ENCODE measurements at regions not wholly inside any gene's neighbourhood (a gene's known extent, or its start where the extent isn't known, plus 50 kb on each side); places are given as distances from the start of the nearest gene placed in this dataset.

DNA sequence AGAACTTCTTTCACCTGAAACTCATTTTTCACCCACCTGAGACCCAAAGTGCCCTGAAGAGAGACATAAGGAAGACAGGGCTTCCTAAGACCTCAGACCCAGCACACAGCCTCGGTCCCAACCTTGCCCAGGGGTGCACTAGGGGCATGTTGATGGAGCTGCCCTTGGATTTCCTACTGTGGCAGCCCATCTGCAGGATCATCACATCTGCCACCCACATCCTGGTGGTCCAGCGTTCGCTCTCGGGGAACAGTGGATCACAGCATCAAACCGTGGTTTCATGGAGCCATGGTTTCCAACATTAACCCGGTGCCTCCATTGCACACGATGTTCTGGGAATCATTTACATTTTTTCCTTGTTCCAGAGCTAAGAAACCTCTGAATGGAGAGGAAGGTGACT is 186.4 kb downstream of the TFCP2L1 start:
- Histone ChIP-seq H3K4me1 (ENCODE audit: insufficient read depth) (no peaks in the 10 kb centered on the region), H3K27ac (no peak overlapping the region), H3K36me3 (replicated peaks; ENCODE audit: insufficient read depth, low read depth) (no peaks in the 10 kb centered on the region), H4K20me1 (ENCODE audit: insufficient read depth, poor library complexity, severe bottlenecking) (no peaks in the 10 kb centered on the region), H3K79me2 (no peaks in the 10 kb centered on the region), H3K27me3 (peaks cover 3% of the 10 kb centered on the region), H2AFZ (no peak overlapping the region), H3K9me2 (replicated peaks; ENCODE audit: insufficient read depth) (no peaks in the 10 kb centered on the region), H3K9me3 (ENCODE audit: low read depth) (no peaks in the 10 kb centered on the region), H3K4me3 (no peak overlapping the region), H3K4me2 (no peak overlapping the region)
- no peak for DNase-seq (ENCODE audit: low spot score)
- WGBS (ENCODE audit: low lambda C conversion rate, missing lambda C conversion rate) = 94% methylated on average over 7 of the region's 7 CpGs
- no peak for TF ChIP-seq EZH2phosphoT487 (IDR thresholded peaks at IDR 0.05; ENCODE audit: low read depth, severe bottlenecking, unreplicated experiment)
- no peak for TF ChIP-seq EZH2 (IDR thresholded peaks at IDR 0.05; ENCODE audit: borderline replicate concordance)
- TF ChIP-seq, protein P1, sequence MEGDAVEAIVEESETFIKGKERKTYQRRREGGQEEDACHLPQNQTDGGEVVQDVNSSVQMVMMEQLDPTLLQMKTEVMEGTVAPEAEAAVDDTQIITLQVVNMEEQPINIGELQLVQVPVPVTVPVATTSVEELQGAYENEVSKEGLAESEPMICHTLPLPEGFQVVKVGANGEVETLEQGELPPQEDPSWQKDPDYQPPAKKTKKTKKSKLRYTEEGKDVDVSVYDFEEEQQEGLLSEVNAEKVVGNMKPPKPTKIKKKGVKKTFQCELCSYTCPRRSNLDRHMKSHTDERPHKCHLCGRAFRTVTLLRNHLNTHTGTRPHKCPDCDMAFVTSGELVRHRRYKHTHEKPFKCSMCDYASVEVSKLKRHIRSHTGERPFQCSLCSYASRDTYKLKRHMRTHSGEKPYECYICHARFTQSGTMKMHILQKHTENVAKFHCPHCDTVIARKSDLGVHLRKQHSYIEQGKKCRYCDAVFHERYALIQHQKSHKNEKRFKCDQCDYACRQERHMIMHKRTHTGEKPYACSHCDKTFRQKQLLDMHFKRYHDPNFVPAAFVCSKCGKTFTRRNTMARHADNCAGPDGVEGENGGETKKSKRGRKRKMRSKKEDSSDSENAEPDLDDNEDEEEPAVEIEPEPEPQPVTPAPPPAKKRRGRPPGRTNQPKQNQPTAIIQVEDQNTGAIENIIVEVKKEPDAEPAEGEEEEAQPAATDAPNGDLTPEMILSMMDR (IDR thresholded peaks at IDR 0.05; ENCODE audit: poor library complexity) = no peak

DNA sequence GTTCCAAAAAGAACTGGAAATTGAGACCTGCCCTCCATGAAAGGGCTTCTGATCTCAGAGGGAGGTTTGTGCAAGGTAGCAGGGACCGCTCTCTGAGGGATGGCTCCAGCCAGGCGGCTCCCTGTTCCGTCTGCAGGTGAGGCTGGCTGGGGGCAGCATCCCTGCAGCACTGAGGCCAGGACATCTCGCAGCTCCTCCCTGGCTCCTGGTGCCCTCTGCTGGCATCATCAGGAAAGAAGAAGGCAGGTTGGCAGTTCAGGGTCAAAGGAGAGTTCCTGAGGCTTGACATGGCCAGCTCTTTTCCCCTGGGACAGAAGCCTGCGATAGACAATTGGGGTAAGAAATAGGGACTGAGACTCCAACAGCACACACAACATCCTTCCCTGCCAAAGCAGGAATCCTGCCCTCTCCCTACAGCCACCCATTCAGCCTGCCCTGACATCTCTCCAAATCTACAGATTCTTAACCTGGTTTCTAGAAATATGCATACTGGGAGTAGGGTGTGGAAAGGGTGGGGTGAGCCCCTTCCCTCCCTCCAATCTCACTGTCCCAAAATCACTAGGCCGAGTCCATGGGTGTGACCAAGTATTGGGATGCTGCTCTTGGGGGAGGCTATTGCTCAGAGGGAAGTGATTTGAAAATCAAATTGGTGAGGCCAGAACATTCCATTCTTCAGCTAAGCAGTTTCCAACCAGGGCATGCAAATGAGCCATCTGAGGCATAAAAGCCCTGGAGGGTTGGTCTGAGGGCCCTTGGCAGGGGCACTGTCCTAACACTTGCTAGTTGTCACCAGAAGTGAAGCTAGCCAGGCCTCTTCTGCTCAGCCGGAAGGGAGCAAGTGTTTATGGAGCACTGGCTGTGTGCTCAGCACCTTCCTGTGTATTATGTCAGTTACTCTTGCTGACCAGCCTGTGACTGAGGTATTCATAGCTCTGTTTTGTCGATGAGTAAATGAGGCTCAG is 185.4 kb downstream of the TFCP2L1 start:
- Histone ChIP-seq H2AFZ (no peak overlapping the region), H3K4me3 (no peak overlapping the region), H3K79me2 (no peaks in the 10 kb centered on the region), H3K9me3 (ENCODE audit: low read depth) (no peaks in the 10 kb centered on the region), H3K36me3 (replicated peaks; ENCODE audit: insufficient read depth, low read depth) (no peaks in the 10 kb centered on the region), H4K20me1 (ENCODE audit: insufficient read depth, poor library complexity, severe bottlenecking) (no peaks in the 10 kb centered on the region), H3K9me2 (replicated peaks; ENCODE audit: insufficient read depth) (no peaks in the 10 kb centered on the region), H3K4me1 (ENCODE audit: insufficient read depth) (no peaks in the 10 kb centered on the region), H3K4me2 (no peak overlapping the region), H3K27me3 (peaks cover 3% of the 10 kb centered on the region), H3K27ac (no peak overlapping the region)
- WGBS (ENCODE audit: low lambda C conversion rate, missing lambda C conversion rate) = 59% methylated on average over 8 of the region's 8 CpGs
- no peak for DNase-seq (ENCODE audit: low spot score)
- TF ChIP-seq EZH2 (IDR thresholded peaks at IDR 0.05; ENCODE audit: borderline replicate concordance) = no peak
- TF ChIP-seq EZH2phosphoT487 (IDR thresholded peaks at IDR 0.05; ENCODE audit: low read depth, severe bottlenecking, unreplicated experiment) = no peak
- TF ChIP-seq, protein P1 (IDR thresholded peaks at IDR 0.05; ENCODE audit: poor library complexity) = peak; percentile 28

GRCh38 chr2:121101093-121101715 is 183.8 kb downstream of the TFCP2L1 start:
- no peak overlapping the region for H3K4me2 ChIP-seq
- no peaks in the 10 kb centered on the region for H4K20me1 ChIP-seq (ENCODE audit: insufficient read depth, poor library complexity, severe bottlenecking)
- no peaks in the 10 kb centered on the region for H3K9me3 ChIP-seq (ENCODE audit: low read depth)
- no peaks in the 10 kb centered on the region for H3K4me1 ChIP-seq (ENCODE audit: insufficient read depth)
- no peak overlapping the region for H3K27ac ChIP-seq
- H2AFZ ChIP-seq = no peak overlapping the region
- TF ChIP-seq, protein P1 (IDR thresholded peaks at IDR 0.05; ENCODE audit: poor library complexity) = no peak
- TF ChIP-seq EZH2phosphoT487 (IDR thresholded peaks at IDR 0.05; ENCODE audit: low read depth, severe bottlenecking, unreplicated experiment) = no peak
- TF ChIP-seq EZH2 (IDR thresholded peaks at IDR 0.05; ENCODE audit: borderline replicate concordance) = no peak
- WGBS (ENCODE audit: low lambda C conversion rate, missing lambda C conversion rate) = 80% methylated on average over 10 of the region's 10 CpGs
- H3K9me2 ChIP-seq (replicated peaks; ENCODE audit: insufficient read depth) = no peaks in the 10 kb centered on the region
- peaks cover 3% of the 10 kb centered on the region for H3K27me3 ChIP-seq
- H3K36me3 ChIP-seq (replicated peaks; ENCODE audit: insufficient read depth, low read depth) = no peaks in the 10 kb centered on the region
- DNase-seq (ENCODE audit: low spot score) = no peak
- no peaks in the 10 kb centered on the region for H3K79me2 ChIP-seq
- no peak overlapping the region for H3K4me3 ChIP-seq
